ENCODE measurements at regions not wholly inside any gene's neighbourhood (a gene's known extent, or its start where the extent isn't known, plus 50 kb on each side); places are given as distances from the start of the nearest gene placed in this dataset.

DNA sequence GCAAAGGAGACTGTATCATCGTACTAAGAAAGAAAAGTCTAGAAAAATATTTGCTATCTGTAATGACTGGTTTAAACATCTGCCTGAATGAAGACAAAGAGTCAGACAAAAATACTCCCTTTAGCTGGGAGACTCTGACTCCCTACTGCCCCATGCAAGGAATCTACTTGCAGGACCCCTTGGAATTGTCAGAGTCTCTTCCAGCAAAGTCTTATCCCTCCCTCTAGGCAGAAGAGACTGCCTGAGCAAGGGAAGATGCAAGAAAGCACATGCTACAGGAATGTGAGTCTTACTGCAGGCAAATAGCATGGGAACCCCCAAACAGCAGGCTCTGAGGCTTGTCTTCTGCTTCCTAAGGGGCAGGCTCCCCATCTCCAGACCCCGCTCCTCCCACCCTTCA is 154.0 kb downstream of the KCNA5 start:
- TF ChIP-seq, protein P1, sequence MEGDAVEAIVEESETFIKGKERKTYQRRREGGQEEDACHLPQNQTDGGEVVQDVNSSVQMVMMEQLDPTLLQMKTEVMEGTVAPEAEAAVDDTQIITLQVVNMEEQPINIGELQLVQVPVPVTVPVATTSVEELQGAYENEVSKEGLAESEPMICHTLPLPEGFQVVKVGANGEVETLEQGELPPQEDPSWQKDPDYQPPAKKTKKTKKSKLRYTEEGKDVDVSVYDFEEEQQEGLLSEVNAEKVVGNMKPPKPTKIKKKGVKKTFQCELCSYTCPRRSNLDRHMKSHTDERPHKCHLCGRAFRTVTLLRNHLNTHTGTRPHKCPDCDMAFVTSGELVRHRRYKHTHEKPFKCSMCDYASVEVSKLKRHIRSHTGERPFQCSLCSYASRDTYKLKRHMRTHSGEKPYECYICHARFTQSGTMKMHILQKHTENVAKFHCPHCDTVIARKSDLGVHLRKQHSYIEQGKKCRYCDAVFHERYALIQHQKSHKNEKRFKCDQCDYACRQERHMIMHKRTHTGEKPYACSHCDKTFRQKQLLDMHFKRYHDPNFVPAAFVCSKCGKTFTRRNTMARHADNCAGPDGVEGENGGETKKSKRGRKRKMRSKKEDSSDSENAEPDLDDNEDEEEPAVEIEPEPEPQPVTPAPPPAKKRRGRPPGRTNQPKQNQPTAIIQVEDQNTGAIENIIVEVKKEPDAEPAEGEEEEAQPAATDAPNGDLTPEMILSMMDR (IDR thresholded peaks at IDR 0.05; ENCODE audit: poor library complexity), result no peak
- no peak for TF ChIP-seq EZH2 (IDR thresholded peaks at IDR 0.05; ENCODE audit: borderline replicate concordance)
